ENCODE measurements at regions not wholly inside any gene's neighbourhood (a gene's known extent, or its start where the extent isn't known, plus 50 kb on each side); places are given as distances from the start of the nearest gene placed in this dataset.

DNA sequence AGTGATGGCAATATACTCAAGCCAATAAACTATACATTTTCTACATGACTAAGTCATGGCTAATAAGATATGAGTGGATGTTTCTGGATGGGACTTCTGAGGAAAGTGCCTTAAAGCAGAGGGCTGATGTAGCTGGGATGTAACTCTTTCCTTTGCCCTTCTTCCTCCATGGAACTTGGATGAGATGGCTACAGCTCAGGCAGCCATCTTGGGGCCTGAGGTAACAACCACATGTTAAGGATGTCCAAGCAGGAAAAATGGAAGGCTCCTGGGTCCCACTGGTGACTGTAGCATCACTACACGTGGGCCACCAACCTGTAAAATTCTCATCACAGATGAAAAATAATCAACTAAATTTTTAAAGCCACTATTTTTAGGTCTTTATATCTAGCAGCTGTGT is 54.4 kb upstream of the GRIP1 start:
- H3K27ac ChIP-seq (ENCODE audit: extremely low read depth, low read depth, low read length) = no peak overlapping the region
- no peaks in the 10 kb centered on the region for H3K36me3 ChIP-seq (ENCODE audit: control insufficient read depth, insufficient read depth, low read length)
- intact Hi-C loops (cut with micrococcal nuclease) (no loop called here), in situ Hi-C loops (cut with MboI) (no loop called here)
- H3K79me2 ChIP-seq (ENCODE audit: control insufficient read depth, insufficient read depth, low read length) = no peaks in the 10 kb centered on the region
- ATAC-seq = no peak
- CTCF ChIA-PET (ENCODE audit: low intra/inter-chr PET ratio) = no interaction called here
- no peaks in the 10 kb centered on the region for H3K4me1 ChIP-seq (replicated peaks in 1 of 2; ENCODE audit: control insufficient read depth in 2 of 2, insufficient read depth in 2 of 2, low read length in 2 of 2)
- H3K4me2 ChIP-seq (ENCODE audit: insufficient read depth, low read length) = no peak overlapping the region
- WGBS (ENCODE audit: insufficient coverage, low coverage, missing lambda C conversion rate) = 0% methylated on average over 1 of the region's 1 CpG
- DNase-seq (ENCODE audit: extremely low read depth in 1 of 4, low spot score in 3 of 4) = no peak
- no peak overlapping the region for H3K9ac ChIP-seq (ENCODE audit: insufficient read depth in 1 of 2, low read depth in 2 of 2, low read length in 2 of 2)
- H3K4me3 ChIP-seq = no peak overlapping the region
- H2AFZ ChIP-seq (ENCODE audit: low read depth, low read length) = no peak overlapping the region
- no peaks in the 10 kb centered on the region for H3K9me3 ChIP-seq (replicated peaks; ENCODE audit: control insufficient read depth, insufficient read depth, low read depth, low read length)
- POLR2A ChIA-PET = interaction anchor here (0.6 kb wide), 1 partner anchor 283 kb away, joined by 3 read pairs; no protein-coding TSS in a partner anchor
- BruUV-seq (replicated peaks) = no TSS peak
- FAIRE-seq = no peak
- no peaks in the 10 kb centered on the region for H4K20me1 ChIP-seq (replicated peaks; ENCODE audit: control insufficient read depth, insufficient read depth, low read length)
- TF ChIP-seq ZNF124 (CRISPR knock-in tag; IDR thresholded peaks at IDR 0.05) (no peak), RBM25 (IDR thresholded peaks at IDR 0.05; ENCODE audit: low read depth, low read length, severe bottlenecking) (peak; percentile 22)
- H3K9me1 ChIP-seq (ENCODE audit: control insufficient read depth, insufficient read depth, low read length) = no peaks in the 10 kb centered on the region
- no peaks in the 10 kb centered on the region for H3K27me3 ChIP-seq (ENCODE audit: control insufficient read depth in 2 of 2, insufficient read depth in 2 of 2, low read length in 2 of 2)

DNA sequence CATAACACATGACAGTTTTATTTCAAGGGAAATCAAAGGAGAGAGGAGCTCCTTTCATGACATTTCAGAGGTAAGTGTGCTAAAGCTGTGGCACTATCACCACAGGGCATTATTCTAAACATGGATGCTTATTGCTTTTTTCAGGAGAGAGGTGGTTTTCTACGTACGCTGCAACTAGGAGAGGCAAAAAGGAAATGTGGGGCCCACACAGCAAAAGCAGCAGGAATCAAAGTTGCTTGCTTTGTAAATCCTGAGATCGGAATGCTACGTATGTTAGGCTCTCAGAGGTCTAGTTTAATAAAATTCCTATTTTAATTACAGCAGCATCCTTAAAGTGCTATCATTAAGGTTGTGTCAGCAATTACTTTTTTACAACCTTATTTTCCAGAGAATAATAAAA is 55.0 kb upstream of the GRIP1 start:
- WGBS (ENCODE audit: insufficient coverage, low coverage, missing lambda C conversion rate) = 2% methylated on average over 4 of the region's 4 CpGs
- FAIRE-seq (no peak), ATAC-seq (no peak), DNase-seq (ENCODE audit: extremely low read depth in 1 of 4, low spot score in 3 of 4) (no peak)
- Histone ChIP-seq H3K79me2 (ENCODE audit: control insufficient read depth, insufficient read depth, low read length) (no peaks in the 10 kb centered on the region), H3K9me3 (replicated peaks; ENCODE audit: control insufficient read depth, insufficient read depth, low read depth, low read length) (no peaks in the 10 kb centered on the region), H2AFZ (ENCODE audit: low read depth, low read length) (no peak overlapping the region), H3K9ac (ENCODE audit: insufficient read depth in 1 of 2, low read depth in 2 of 2, low read length in 2 of 2) (no peak overlapping the region), H4K20me1 (replicated peaks; ENCODE audit: control insufficient read depth, insufficient read depth, low read length) (no peaks in the 10 kb centered on the region), H3K9me1 (ENCODE audit: control insufficient read depth, insufficient read depth, low read length) (no peaks in the 10 kb centered on the region), H3K4me2 (ENCODE audit: insufficient read depth, low read length) (no peak overlapping the region), H3K4me3 (no peak overlapping the region), H3K27ac (ENCODE audit: extremely low read depth, low read depth, low read length) (no peak overlapping the region), H3K27me3 (ENCODE audit: control insufficient read depth in 2 of 2, insufficient read depth in 2 of 2, low read length in 2 of 2) (no peaks in the 10 kb centered on the region), H3K36me3 (ENCODE audit: control insufficient read depth, insufficient read depth, low read length) (no peaks in the 10 kb centered on the region), H3K4me1 (replicated peaks in 1 of 2; ENCODE audit: control insufficient read depth in 2 of 2, insufficient read depth in 2 of 2, low read length in 2 of 2) (no peaks in the 10 kb centered on the region)
- BruUV-seq (replicated peaks) = no TSS peak
- in situ Hi-C loops (cut with MboI) (no loop called here), intact Hi-C loops (cut with micrococcal nuclease) (no loop called here)
- ChIA-PET CTCF (ENCODE audit: low intra/inter-chr PET ratio) (no interaction called here), POLR2A (interaction anchor here (0.6 kb wide), 1 partner anchor 284 kb away, joined by 3 read pairs; no protein-coding TSS in a partner anchor)
- TF ChIP-seq, protein P1, sequence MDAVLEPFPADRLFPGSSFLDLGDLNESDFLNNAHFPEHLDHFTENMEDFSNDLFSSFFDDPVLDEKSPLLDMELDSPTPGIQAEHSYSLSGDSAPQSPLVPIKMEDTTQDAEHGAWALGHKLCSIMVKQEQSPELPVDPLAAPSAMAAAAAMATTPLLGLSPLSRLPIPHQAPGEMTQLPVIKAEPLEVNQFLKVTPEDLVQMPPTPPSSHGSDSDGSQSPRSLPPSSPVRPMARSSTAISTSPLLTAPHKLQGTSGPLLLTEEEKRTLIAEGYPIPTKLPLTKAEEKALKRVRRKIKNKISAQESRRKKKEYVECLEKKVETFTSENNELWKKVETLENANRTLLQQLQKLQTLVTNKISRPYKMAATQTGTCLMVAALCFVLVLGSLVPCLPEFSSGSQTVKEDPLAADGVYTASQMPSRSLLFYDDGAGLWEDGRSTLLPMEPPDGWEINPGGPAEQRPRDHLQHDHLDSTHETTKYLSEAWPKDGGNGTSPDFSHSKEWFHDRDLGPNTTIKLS (IDR thresholded peaks at IDR 0.05; ENCODE audit: borderline replicate concordance, low read depth) = no peak
- TF ChIP-seq, protein P2, sequence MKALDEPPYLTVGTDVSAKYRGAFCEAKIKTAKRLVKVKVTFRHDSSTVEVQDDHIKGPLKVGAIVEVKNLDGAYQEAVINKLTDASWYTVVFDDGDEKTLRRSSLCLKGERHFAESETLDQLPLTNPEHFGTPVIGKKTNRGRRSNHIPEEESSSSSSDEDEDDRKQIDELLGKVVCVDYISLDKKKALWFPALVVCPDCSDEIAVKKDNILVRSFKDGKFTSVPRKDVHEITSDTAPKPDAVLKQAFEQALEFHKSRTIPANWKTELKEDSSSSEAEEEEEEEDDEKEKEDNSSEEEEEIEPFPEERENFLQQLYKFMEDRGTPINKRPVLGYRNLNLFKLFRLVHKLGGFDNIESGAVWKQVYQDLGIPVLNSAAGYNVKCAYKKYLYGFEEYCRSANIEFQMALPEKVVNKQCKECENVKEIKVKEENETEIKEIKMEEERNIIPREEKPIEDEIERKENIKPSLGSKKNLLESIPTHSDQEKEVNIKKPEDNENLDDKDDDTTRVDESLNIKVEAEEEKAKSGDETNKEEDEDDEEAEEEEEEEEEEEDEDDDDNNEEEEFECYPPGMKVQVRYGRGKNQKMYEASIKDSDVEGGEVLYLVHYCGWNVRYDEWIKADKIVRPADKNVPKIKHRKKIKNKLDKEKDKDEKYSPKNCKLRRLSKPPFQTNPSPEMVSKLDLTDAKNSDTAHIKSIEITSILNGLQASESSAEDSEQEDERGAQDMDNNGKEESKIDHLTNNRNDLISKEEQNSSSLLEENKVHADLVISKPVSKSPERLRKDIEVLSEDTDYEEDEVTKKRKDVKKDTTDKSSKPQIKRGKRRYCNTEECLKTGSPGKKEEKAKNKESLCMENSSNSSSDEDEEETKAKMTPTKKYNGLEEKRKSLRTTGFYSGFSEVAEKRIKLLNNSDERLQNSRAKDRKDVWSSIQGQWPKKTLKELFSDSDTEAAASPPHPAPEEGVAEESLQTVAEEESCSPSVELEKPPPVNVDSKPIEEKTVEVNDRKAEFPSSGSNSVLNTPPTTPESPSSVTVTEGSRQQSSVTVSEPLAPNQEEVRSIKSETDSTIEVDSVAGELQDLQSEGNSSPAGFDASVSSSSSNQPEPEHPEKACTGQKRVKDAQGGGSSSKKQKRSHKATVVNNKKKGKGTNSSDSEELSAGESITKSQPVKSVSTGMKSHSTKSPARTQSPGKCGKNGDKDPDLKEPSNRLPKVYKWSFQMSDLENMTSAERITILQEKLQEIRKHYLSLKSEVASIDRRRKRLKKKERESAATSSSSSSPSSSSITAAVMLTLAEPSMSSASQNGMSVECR (CRISPR knock-in tag; IDR thresholded peaks at IDR 0.05) = no peak
- TF ChIP-seq, protein P3, sequence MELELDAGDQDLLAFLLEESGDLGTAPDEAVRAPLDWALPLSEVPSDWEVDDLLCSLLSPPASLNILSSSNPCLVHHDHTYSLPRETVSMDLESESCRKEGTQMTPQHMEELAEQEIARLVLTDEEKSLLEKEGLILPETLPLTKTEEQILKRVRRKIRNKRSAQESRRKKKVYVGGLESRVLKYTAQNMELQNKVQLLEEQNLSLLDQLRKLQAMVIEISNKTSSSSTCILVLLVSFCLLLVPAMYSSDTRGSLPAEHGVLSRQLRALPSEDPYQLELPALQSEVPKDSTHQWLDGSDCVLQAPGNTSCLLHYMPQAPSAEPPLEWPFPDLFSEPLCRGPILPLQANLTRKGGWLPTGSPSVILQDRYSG (tag; conservative IDR thresholded peaks at IDR 0.05; ENCODE audit: low read depth) = no peak
- no peak for TF ChIP-seq SAP30 (IDR thresholded peaks at IDR 0.05; ENCODE audit: borderline replicate concordance, insufficient read depth, low read depth, low read length, poor library complexity, severe bottlenecking)

Data from K562 (cell line).